ENCODE measurements at regions not wholly inside any gene's neighbourhood (a gene's known extent, or its start where the extent isn't known, plus 50 kb on each side); places are given as distances from the start of the nearest gene placed in this dataset.
A peak's percentile ranks its signal among the peaks of the same experiment; 100 is the strongest.
"Not testable (repeated sequence)": the region's sequence is repeated elsewhere in the genome, so short reads cannot be mapped to it uniquely, and the experiment has no call there.

DNA sequence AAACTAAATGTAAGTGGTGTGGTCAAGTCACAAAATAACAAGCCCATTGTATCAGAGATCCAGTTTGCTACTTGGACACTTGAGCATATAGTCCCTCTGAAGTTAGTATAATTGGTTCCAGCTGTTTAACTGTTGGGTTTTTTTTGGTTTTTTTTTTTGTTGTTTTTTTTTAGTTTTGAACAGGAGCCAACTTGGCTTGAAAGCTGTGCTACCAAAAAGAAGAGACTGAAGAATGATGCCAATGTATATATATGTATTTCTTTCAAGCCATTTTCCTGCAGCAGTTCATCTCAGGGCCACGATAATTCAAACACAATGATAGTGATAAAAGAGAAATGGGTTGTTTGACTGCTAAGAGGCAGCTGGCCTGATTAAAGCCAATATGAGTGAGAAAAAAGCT lies 138.3 kb downstream of the PCDH18 start:
- DNase-seq (ENCODE audit: low spot score): no peak

DNA sequence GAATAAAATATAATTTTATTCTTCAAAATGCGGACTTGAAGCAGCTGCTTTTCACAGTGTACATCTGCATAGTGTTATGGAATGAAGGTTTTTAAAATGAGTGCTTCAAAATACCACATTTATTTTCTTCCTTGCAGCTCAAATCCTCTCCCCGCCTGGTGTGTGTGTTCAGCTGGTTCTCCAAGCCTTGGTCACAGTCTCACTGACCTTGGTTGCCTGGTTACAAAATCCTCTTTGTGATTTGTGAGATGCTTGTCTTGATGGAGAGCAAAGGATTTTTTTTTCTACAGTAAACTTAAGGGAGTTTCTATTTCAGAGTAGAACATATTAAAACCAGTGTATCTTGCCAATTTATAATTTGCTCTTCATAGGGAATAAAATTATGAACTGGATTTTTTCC lies 139.2 kb downstream of the PCDH18 start:
- DNase-seq (ENCODE audit: low spot score): no peak

DNA sequence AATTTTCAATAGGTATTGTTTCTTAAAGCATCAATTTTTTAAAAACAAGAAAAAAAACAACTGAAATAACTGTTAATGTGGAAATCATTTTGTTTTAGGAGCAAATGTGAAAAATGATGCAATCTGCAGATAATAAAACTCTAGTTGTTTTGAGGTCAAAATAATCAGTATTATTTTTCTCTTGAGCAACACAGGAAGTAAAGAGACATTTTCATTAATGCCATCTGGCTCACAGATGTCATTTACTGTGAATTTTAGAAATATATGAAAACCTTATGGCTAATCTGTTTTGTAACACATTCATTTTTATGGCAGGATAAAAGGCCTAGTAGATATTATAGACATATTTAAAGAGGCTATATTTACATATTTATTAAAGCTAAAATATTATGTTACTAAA lies 141.6 kb downstream of the PCDH18 start:
- DNase-seq (ENCODE audit: low spot score): no peak

DNA sequence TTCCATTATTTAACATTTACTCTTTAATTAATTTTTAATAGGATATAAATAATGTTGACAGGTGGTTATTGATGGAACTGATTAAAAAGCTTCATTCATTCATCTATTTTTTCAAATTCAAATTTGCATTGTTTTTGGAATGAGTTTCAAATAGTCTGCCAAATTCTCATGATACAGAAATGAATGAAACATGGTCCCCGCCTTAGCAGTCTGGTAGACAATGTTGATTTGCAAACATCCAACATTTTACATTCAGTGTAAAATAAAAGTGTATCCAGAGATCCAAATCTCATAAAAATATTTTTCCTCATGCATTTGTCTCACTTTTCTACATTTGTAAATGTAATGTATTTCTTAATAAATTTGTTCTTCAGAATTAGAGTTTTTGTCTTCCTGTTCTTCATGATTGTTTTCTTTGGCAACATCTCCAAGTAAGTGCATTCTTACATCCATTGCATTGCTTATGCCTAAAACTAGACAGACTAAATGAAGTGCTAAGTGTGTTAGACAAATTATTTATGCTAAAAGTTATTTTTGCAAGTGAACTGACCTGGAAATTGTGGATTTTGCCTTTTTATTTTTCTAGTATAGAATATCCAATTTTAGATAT lies 142.3 kb downstream of the PCDH18 start:
- no peak for DNase-seq (ENCODE audit: low spot score)

DNA sequence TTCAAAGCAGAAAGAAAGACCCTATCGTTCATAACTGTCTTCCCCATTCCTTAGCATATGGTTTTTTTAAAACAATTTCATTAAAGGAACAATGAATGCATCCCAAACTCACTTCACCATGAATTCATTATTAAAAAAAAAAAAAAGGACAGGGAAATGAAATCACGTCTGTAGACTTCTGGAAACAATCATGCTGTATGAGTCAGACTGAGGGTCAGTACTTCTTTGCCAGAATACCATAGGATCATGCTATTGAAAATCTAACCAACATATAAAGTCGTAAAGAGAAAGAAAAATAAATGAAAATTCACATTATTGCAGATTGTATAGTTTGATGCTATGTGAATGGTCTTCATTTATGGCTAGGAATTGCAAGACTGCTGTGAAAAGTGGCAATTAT lies 144.4 kb downstream of the PCDH18 start:
- DNase-seq (ENCODE audit: low spot score): no peak

DNA sequence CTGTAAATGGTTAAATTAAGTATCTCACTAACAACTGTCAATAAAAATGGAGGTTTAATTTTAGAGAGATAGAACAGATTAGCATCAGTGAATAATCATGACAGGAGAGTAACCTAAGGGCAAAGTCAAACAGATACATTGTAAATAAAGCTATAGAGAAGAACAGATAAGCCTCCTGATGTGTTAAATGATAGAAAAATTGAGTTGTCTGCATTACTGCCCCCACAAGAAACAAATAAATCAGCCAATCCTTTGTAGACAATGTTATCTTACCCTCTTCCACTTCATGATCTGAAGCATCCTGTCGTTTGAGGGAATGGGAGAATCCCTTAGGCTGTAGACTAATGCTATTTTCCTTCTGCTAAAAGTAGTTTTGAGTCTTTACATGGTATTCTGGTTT lies 147.8 kb downstream of the PCDH18 start:
- DNase-seq (ENCODE audit: low spot score): no peak

DNA sequence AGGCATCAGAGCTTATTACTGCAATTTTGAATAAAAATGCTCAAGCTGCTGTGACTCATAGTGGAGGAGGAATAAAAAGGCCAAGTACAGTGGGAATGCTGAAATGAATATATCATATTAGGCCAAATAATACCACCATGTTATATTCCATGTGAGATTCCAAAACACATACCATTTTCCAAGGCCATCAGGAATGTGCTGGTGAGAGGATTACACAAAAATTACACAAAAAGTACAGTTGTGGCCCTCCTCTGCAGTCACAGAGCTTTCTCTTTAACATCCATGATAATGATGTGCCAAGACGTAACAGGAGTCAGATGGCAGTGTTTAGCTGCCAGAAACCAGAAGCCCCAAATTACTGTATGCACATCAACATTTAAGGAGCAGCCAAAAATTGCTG lies 153.5 kb downstream of the PCDH18 start:
- DNase-seq (ENCODE audit: low spot score): no peak

DNA sequence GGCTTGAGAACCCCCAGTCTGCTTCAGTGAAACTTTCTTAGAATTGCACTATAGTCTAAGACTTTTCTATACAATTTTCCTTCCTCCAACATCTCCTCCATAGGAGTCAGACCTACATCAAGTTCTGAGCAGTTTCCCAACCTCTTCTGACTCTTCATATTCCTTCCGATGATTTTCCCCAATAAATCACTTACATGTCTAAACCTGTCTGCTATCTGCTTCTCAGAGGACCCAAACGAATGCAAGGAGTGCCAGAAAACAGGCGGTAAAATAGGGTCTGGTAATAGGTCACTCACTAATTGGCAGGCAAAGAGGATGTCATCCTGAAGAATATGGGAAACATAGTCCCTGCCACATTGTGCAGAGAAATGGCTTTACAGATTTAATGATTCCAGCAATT lies 153.9 kb downstream of the PCDH18 start:
- no peak for DNase-seq (ENCODE audit: low spot score)

DNA sequence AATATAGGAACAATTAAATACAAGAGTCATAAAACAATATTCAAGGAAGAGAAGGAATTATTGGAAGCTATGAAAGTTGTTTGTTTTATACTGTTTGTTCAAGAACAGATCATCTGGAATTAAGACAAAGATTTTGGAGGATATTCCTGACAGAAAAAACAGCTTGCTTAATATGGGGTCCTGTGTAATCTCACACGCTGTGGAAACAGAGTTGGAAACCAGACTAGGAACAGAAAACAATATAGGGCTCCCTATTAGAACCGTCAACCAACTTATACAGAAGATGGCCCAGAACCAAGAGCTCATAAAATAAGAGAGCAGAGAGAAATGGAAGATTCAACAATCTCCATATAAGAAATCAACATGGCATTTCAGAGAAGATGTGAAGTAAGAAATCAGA lies 156.0 kb downstream of the PCDH18 start:
- DNase-seq (ENCODE audit: low spot score): no peak

DNA sequence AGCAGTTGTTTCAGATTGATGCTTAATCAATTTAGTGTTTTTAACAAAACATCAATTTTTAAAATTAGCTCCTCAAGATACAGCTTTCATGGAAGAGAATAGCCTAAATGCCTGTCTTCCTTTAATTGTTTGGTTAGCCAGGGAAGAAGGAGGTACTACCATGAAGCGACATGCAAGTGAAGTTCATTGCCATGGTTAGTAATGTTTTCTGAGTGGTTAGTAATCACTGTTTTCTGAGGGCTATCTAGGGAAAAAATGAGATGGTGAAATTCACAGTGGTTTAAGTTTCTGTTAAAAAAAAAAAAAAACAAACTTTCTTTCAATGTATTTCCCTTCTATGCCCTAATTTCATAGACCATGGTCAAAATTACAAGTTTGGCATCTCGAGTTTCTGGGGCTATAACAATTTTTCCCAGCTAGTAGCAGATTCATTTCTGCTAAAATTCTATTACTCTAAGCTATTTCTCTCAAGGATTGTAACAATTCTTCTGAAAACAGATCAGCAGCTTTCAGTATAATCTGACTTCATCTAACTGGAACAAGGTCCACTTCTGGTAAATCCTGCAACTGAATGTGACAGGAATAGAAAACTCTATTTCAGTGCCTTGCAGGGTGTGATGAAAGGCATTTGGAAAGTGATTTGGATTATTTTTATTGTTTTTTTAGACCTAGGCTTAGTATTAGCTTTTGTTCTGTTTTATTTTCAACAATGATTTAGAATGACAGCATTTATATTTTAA lies 157.0 kb downstream of the PCDH18 start:
- no peak for DNase-seq (ENCODE audit: low spot score)

DNA sequence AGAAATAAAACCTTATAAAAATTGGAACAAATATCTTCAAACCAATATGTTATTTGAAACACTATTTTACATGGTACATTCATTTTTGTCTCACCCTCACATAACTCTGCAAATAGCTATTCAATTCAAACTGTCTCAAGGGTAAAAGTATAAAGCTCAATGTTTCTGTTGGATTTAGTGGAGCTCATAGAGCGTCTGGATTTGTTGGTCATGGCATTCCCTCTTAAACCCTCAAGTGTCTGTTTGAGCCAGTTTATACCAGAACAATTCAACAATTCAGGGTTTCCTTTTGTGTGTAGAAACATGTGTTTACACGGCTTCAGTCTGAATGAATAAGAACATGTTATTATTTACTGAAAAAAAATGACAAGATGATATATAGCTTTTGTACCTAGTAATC lies 161.6 kb downstream of the PCDH18 start:
- no peak for DNase-seq (ENCODE audit: low spot score)

DNA sequence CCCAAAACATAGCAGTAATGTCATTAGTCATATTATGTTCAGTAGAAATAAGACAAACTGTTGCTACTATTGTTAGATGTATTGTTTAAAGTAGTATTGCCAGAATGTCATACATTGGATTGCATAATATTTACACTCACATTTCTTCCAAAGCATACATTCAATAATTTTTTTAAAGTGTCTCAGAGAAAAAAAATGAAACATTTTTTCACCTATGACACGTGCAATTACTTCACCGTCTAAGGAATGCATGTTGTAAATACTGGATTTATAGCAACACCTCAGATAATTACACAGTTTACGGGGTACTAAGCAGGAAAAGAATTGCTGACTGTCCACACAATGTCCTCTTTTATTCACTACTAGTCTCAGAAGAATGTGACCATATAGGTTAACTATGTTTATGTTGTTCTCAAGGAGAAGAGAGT lies 162.1 kb downstream of the PCDH18 start:
- peak; percentile 63 for DNase-seq (ENCODE audit: low spot score)

DNA sequence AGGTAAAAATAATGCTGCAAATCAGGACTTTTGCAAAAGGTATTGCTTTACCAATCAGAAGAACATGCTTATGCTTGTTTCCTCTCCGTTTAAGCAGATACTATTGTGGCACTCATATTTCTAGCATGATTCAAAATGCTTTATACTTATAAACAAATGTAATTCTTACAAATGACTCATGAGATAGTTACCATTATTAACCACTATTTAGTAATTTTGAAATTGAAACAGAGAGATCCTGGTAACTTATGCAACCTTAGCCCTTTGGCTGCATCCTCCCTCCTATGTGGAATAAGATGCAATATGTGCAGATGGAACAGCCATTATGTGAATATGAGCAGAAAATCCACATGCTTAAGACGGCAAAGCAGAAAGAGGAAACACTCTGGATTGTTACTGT lies 164.7 kb downstream of the PCDH18 start:
- no peak for DNase-seq (ENCODE audit: low spot score)

DNA sequence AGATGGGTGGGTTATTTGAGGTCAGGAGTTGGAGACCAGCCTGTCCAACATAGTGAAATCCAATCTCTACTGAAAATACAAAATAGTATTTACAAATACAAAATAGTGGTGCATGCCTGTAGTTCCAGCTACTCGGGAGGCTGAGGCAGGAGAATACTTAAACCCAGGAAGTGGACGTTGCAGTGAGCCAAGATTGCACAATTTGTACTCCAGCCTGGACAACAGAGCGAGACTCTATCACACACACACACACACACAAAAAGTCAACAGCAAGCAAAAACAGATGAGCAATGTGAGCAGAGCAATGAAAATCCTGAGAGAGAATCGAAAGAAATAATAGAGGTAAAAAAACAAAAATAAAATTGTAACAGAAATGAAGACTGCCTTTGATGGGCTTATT lies 168.8 kb downstream of the PCDH18 start:
- no peak for DNase-seq (ENCODE audit: low spot score)

DNA sequence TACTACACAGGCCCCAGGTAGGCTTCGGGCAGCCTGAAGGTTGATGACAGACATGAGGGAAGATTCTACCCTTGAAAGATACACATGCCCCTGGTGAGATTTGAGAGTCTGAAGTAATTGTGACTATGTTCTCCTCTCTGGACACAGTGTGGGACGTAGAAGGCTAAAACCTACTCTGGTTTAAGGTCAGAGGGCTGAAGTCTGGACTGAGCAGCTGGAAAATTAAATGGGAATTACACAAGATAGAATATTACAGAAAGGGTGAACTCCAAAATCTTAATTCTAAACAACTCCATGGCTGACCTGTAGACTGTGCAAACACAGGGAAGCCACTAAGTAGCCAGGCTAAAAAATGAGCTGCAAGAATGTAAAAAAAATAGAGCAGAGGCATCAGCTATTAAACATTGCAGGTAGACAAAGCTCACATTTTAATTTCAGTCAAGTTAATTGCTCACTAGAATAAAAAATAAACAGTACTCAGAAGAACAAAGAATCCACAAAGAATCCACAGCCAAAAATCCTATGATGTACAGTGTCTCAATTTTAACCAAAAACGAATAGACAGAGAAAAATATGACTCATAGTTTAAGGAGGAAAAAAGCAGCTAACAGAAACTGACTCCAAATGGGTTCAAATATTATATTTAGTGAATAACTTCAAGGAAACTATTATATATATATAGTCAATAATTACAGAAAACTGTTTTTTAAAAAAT lies 170.4 kb downstream of the PCDH18 start:
- peak; percentile 16 for DNase-seq (ENCODE audit: low spot score)

DNA sequence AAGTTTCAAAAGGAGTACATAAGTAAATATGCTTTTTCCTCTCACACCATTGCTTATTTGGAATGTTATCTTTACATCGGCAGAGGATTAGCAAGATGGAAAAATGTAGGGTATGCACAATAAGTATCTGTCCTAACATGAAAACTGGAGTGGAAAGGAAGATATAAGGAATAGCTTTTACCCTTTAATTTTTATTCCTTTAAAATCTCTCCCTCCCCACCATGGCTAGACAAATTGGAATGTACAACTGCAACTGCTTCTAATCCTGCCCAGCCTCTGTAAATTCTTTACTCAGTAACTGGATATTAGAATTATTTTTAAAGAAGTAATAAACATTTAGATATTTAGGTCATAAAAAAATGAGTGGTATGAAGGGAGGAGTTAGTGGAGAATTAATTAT lies 171.5 kb downstream of the PCDH18 start:
- no peak for DNase-seq (ENCODE audit: low spot score)

DNA sequence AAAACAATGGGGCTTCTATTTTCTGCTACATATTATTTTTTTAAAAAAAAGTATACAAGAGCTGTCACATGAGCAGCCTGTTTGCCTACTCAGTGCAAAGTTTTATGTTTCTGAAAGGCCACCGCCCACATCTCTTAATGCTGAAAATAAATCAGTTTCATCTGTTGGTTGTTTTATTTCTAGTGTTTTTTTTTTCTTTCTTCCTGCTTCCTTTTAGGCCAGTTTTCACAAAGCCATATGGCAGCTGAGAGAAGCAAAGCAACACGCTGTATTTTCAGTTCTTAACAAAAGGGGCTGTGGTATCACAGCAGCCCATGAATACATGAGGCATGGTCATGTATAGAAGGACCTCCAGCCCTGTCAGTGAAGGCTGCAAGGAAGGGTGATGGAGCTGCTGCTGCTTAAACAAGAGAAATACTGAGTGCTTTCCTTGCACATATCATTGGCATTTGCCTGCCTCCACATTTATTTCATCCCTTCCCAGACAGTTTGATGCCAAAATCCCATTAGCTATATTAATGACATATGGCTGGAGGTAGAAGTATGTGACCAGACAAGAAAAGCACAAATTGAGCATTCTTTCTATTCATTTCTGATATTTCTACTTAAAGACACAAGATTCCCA lies 172.5 kb downstream of the PCDH18 start:
- DNase-seq (ENCODE audit: low spot score): peak; percentile 70

DNA sequence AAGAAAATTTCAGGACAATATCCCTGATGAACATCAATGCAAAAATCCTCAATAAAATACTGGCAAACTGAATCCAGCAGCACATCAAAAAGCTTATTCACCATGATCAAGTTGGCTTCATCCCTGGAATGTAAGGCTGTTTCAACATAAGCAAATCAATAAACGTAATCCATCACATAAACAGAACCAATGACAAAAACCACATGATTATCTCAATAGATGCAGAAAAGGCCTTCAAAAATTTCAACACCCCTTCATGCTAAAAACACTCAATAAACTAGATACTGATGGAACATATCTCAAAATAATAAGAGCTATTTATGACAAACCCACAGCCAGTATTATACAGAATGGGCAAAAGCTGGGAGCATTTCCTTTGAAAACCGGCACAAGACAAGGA lies 177.7 kb downstream of the PCDH18 start:
- not testable (repeated sequence) for DNase-seq (ENCODE audit: low spot score)

DNA sequence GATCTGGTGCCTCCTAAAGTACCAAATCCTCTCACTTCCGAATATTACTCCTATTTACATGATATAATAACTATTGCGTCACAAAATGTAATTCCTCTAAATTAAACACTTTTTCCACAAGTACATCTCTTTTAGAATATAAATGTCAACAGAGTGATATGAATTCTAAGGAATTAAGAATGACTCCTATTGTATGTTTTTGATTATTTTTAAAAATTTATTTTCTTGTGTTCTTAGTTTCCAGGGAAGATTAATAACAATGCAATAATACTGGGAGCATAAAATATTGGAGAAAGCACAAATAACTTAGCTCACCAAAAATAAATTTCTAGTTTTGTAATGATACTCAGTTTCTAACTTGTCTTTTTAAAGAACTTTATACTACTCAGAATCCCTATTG lies 184.9 kb downstream of the PCDH18 start:
- no peak for DNase-seq (ENCODE audit: low spot score)

DNA sequence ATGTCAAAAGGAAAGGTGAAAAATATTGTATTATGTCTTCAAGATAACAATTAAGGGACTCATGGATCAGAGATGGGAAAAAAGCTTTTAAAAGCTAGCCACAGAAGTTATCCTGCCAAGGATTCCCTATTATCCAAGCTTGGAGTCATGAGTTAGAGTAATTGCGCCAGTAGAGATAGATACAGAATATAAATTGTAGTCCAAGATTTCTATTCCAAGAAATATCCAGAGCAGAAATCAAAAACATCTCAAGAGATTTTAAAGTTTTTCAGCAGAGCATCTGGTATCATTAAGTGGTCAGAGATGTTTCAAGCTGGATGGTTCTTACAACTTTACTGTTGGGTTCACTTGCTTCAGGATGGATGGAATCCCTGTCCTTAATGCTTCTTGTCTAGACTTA lies 186.7 kb downstream of the PCDH18 start:
- no peak for DNase-seq (ENCODE audit: low spot score)

DNA sequence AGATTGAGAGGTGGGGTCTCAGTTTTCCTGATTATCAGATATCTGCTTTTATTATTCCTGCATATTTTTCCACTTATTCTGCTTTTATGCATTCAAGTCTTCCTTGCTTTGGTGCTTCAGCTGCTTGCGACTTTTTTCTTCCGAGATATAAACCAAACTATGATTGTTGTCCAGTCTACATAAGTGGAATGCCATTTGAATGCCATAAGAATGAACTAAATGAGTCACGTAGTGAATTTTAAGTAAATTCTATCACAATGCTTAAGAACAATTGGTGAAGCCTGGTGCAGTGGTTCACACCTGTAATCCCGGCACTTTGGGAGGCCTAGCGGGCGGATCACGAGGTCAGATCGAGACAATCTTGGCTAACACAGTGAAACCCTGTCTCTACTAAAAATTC lies 189.1 kb downstream of the PCDH18 start:
- no peak for DNase-seq (ENCODE audit: low spot score)

DNA sequence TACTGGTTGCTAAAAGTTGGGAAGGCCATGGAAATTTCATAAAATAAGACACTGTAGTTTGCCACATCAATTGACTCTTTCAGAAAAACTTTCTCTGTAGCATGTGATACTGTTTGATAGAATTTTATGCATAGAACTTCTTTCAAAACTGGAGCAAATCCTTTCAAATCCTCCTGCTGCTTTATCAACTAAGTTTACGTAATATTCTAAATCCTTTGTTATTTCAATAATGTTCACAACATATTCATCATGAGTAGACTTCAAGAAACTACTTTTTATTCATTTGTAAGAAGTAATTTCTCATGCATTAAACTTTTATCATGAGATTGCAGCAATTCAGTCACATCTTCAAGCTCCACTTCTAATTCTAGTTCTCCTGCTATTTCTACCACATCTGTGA lies 199.3 kb downstream of the PCDH18 start:
- no peak for DNase-seq (ENCODE audit: low spot score)

DNA sequence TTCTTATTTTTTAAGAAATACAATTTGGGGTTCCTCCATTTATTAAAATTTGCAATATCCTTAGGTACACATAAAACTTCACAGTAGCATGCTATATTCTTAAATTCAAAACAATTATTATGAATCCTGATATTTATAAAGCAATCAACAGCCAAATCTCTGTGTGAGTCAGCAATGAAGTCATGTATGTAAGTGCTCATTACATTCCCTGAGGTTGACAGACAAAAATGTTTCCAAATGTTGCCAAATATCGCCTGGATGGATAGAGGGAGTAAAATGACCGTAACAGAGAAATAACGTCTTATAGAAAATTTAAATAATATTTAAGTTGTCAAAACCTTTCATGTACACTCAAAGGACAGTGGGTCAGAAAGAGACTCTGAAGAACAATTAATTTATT lies 220.0 kb downstream of the PCDH18 start:
- no peak for DNase-seq (ENCODE audit: low spot score)

Data from COLO829 (cell line).